ENCODE measurements at regions not wholly inside any gene's neighbourhood (a gene's known extent, or its start where the extent isn't known, plus 50 kb on each side); places are given as distances from the start of the nearest gene placed in this dataset.
"Not testable (repeated sequence)": the region's sequence is repeated elsewhere in the genome, so short reads cannot be mapped to it uniquely, and the experiment has no call there.

- no peak overlapping the region for H3K4me3 ChIP-seq
- H3K27ac ChIP-seq, result no peak overlapping the region
- no peak for DNase-seq (ENCODE audit: low spot score)
- no peak for TF ChIP-seq CTCF (IDR thresholded peaks at IDR 0.05)
Measured at GRCh38 chr4:163701916-163702315, 207.4 kb downstream of the TMA16 start.

DNA sequence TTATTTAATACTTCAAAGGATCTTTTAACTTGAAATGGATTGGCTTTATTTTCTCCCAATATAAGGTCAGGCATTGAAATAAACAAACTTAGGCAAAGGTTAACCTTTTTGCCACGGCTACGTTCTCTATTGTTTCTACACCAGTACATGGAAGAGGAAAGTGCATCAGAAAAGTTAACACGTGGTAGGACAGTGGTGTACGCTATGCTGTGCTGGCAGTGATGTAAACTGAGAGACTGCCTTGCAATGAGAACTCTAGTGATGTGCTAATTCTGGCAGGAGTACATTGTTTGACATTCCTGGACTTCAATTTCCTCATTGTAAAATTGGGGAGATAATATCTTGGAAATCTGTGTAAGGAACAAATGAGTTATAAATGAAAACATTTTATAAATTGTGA, 208.2 kb downstream of the TMA16 start:
- TF ChIP-seq CTCF (IDR thresholded peaks at IDR 0.05), result no peak
- no peak for DNase-seq (ENCODE audit: low spot score)

GRCh38 chr4:163703251-163703650, 208.8 kb downstream of the TMA16 start:
- Histone ChIP-seq H3K27ac (no peak overlapping the region), H3K4me3 (no peak overlapping the region)
- DNase-seq (ENCODE audit: low spot score), result no peak
- no peak for TF ChIP-seq CTCF (IDR thresholded peaks at IDR 0.05)

More for the DNA sequence above, 208.2 kb downstream of the TMA16 start:
- H3K4me3 ChIP-seq, result no peak overlapping the region
- H3K27ac ChIP-seq, result no peak overlapping the region

- no peak overlapping the region for H3K27ac ChIP-seq
- no peak overlapping the region for H3K4me3 ChIP-seq
- TF ChIP-seq CTCF (IDR thresholded peaks at IDR 0.05), result no peak
- DNase-seq (ENCODE audit: low spot score), result no peak
Measured at GRCh38 chr4:163707873-163708272, 213.4 kb downstream of the TMA16 start.

DNA sequence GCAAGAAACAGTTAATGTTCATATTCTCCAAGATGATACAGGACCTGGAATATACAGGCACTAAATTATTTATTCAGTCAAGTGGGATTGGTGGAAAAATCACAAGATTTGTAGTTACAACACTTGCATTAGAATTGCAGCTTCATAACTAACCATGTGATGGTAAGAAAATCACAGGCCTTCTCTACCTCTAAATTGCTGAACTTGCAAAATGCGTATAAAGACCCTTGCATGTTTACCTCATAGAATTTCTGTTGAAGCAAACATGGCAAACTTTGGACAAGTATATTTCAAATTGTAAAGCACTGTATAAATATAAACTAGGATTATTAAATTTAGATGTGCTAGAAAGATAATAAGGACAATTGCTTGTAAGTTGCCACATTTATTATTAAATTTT, 215.1 kb downstream of the TMA16 start:
- TF ChIP-seq CTCF (IDR thresholded peaks at IDR 0.05), result no peak
- Histone ChIP-seq H3K27ac (no peak overlapping the region), H3K4me3 (no peak overlapping the region)
- no peak for DNase-seq (ENCODE audit: low spot score)

- H3K4me3 ChIP-seq, result no peak overlapping the region
- H3K27ac ChIP-seq, result no peak overlapping the region
- TF ChIP-seq CTCF (IDR thresholded peaks at IDR 0.05), result no peak
- no peak for DNase-seq (ENCODE audit: low spot score)
Measured at GRCh38 chr4:163710158-163710557, 215.7 kb downstream of the TMA16 start.

GRCh38 chr4:163724495-163724894, 230.0 kb downstream of the TMA16 start:
- not testable (repeated sequence) for DNase-seq (ENCODE audit: low spot score); H3K4me3 ChIP-seq; H3K27ac ChIP-seq

GRCh38 chr4:163726641-163727040, 232.2 kb downstream of the TMA16 start:
- Histone ChIP-seq H3K27ac (no peak overlapping the region), H3K4me3 (no peak overlapping the region)
- no peak for TF ChIP-seq CTCF (IDR thresholded peaks at IDR 0.05)
- no peak for DNase-seq (ENCODE audit: low spot score)

Data from coronary artery (tissue), 2 donors.